Fibroblast of the conjunctiva (primary cell): ENCODE measurements at regions not wholly inside any gene's neighbourhood (a gene's known extent, or its start where the extent isn't known, plus 50 kb on each side); places are given as distances from the start of the nearest gene placed in this dataset.
"Not testable (repeated sequence)": the region's sequence is repeated elsewhere in the genome, so short reads cannot be mapped to it uniquely, and the experiment has no call there.

ENCODE experiments used
- DNase-seq: peaks from one replicate; pipeline ENCODE4 v3.0.0-alpha.2; 2010; ENCODE audit warnings: low read depth

- no peak for DNase-seq
These were observed 403.7 kb downstream of the STK39 start for GRCh38 chr2:167843657-167844056.

GRCh38 chr2:167843217-167843616 lies 404.2 kb downstream of the STK39 start:
- no peak for DNase-seq

GRCh38 chr2:167842047-167842446 lies 405.3 kb downstream of the STK39 start:
- no peak for DNase-seq

GRCh38 chr2:167835290-167835689 lies 412.1 kb downstream of the STK39 start:
- not testable (repeated sequence) for DNase-seq

GRCh38 chr2:167834707-167835106 lies 412.7 kb downstream of the STK39 start:
- no peak for DNase-seq

GRCh38 chr2:167833294-167833693 lies 414.1 kb downstream of the STK39 start:
- DNase-seq: no peak

GRCh38 chr2:167832868-167833287 lies 414.5 kb downstream of the STK39 start:
- no peak for DNase-seq

- DNase-seq: no peak
These were observed 419.9 kb downstream of the STK39 start for GRCh38 chr2:167827352-167828097.

- no peak for DNase-seq
These were observed 420.5 kb downstream of the STK39 start for GRCh38 chr2:167826906-167827305.

GRCh38 chr2:167825664-167826063 lies 421.7 kb downstream of the STK39 start:
- no peak for DNase-seq

- DNase-seq: no peak
These were observed 424.5 kb downstream of the STK39 start for GRCh38 chr2:167822690-167823465.

GRCh38 chr2:167820488-167820887 lies 426.9 kb downstream of the STK39 start:
- DNase-seq: no peak

GRCh38 chr2:167818521-167818920 lies 428.9 kb downstream of the STK39 start:
- DNase-seq: no peak

- DNase-seq: no peak
These were observed 429.5 kb downstream of the STK39 start for GRCh38 chr2:167817908-167818307.

- DNase-seq: no peak
These were observed 430.0 kb downstream of the STK39 start for GRCh38 chr2:167817422-167817821.

- no peak for DNase-seq
These were observed 430.5 kb downstream of the STK39 start for GRCh38 chr2:167816874-167817290.

GRCh38 chr2:167814881-167815718 lies 432.3 kb downstream of the STK39 start:
- DNase-seq: no peak

GRCh38 chr2:167814482-167814880 lies 432.9 kb downstream of the STK39 start:
- DNase-seq: not testable (repeated sequence)

- DNase-seq: not testable (repeated sequence)
These were observed 437.6 kb downstream of the STK39 start for GRCh38 chr2:167809799-167810198.

GRCh38 chr2:167803449-167803988 lies 443.9 kb downstream of the STK39 start:
- DNase-seq: no peak

- DNase-seq: no peak
These were observed 452.7 kb downstream of the STK39 start for GRCh38 chr2:167794554-167795255.

- DNase-seq: no peak
These were observed 453.7 kb downstream of the STK39 start for GRCh38 chr2:167793725-167794124.
